A549 (cell line): ENCODE measurements at regions not wholly inside any gene's neighbourhood (a gene's known extent, or its start where the extent isn't known, plus 50 kb on each side); places are given as distances from the start of the nearest gene placed in this dataset.

Source experiments
- ATAC-seq, 2 experiments: fragments of 200-7000 bp in 1 of 2; fragments of >200 bp in 1 of 2; cut with Nextera tagmentation in 1 of 2; cut with Tn5 transposase in 1 of 2; 3 replicates each; pipeline versions ENCODE4 v1.8.0 to v1.9.1; 2018 to 2020; ENCODE audit warnings: mild to moderate bottlenecking in 1 of 2, moderate library complexity in 1 of 2
- CTCF ChIA-PET: fragments of 300-600 bp; sonication (Branson Sonifier 250); formaldehyde crosslinking; extraction: SDS; loops from one replicate; lab custom pipeline; 2021; ENCODE audit warnings: antibody characterized with exemption, inconsistent platforms; lab: Yijun Ruan, JAX
- POLR2A ChIA-PET: fragments of 350-600 bp; formaldehyde crosslinking; extraction: SDS; loops from one replicate; lab custom pipeline; 2021; ENCODE audit warnings: antibody characterized with exemption, inconsistent platforms; lab: Yijun Ruan, JAX
- DNase-seq, 2 experiments: peaks; one replicate each; pipeline versions ENCODE4 v3.0.0 to v3.0.0-alpha.2; 2011 to 2016; ENCODE audit warnings: low read depth in 1 of 2, low spot score in 1 of 2
- FAIRE-seq: peaks from 2 replicates; lab custom pipeline; 2011; peaks lifted over from hg19 to GRCh38; lab: Jason Lieb, UNC
- H3K27ac ChIP-seq, 2 experiments: fragments of >200 bp; sonication (Bioruptor Twin); formaldehyde crosslinking; 3 replicates each; pipeline ENCODE4 v1.5.1; 2016 to 2017
- H3K4me1 ChIP-seq: fragments of >200 bp; sonication (Bioruptor Twin); formaldehyde crosslinking; 3 replicates; pipeline ENCODE4 v1.6.1; 2016
- H3K4me2 ChIP-seq: fragments of >200 bp; sonication (Bioruptor Twin); formaldehyde crosslinking; 3 replicates; pipeline ENCODE4 v1.6.1; 2016
- H3K4me3 ChIP-seq: fragments of >200 bp; sonication (Bioruptor Twin); formaldehyde crosslinking; 3 replicates; pipeline ENCODE4 v1.5.1; 2016
- H3K9me3 ChIP-seq: fragments of >200 bp; sonication (Bioruptor Twin); formaldehyde crosslinking; 3 replicates; pipeline ENCODE4 v1.6.1; 2016
- BHLHE40 ChIP-seq: IDR thresholded peaks from 2 replicates; pipeline ENCODE4 v1.6.1; 2012; ENCODE audit warnings: low read depth, low read length, inconsistent platforms
- CBX8 ChIP-seq: fragments of 200-600 bp; sonication (generic); IDR thresholded peaks from 2 replicates; pipeline ENCODE4 v1.6.1; 2016
- CHD4 ChIP-seq: fragments of 200-600 bp; sonication (generic); IDR thresholded peaks from 2 replicates; pipeline ENCODE4 v1.6.1; 2016; ENCODE audit warnings: antibody characterized with exemption, mild to moderate bottlenecking, borderline replicate concordance
- EHMT2 ChIP-seq: fragments of 200-600 bp; sonication (generic); IDR thresholded peaks from 2 replicates; pipeline ENCODE4 v1.6.1; 2016; ENCODE audit warnings: antibody characterized with exemption, low read depth, mild to moderate bottlenecking, moderate library complexity
- FOSB ChIP-seq: fragments of 250-450 bp; sonication (Bioruptor Pico); IDR thresholded peaks from 2 replicates; pipeline ENCODE4 v1.5.0; 2020; ENCODE audit warnings: mild to moderate bottlenecking, moderate library complexity
- GATA3 ChIP-seq: IDR thresholded peaks from 2 replicates; pipeline ENCODE4 v1.6.1; 2012; ENCODE audit warnings: borderline replicate concordance
- HEYL ChIP-seq: fragments of 250-450 bp; sonication (Bioruptor Pico); IDR thresholded peaks from 2 replicates; pipeline ENCODE4 v1.8.0; 2021; ENCODE audit warnings: mild to moderate bottlenecking, moderate library complexity
- JUN ChIP-seq, 2 experiments: fragments of >200 bp; sonication (Bioruptor Twin); formaldehyde crosslinking; IDR thresholded peaks; 2 replicates in 1 of 2; 3 replicates in 1 of 2; pipeline ENCODE4 v1.6.1; 2016 to 2017
- JUNB ChIP-seq: fragments of >200 bp; sonication (Bioruptor Twin); formaldehyde crosslinking; IDR thresholded peaks from 2 replicates; pipeline ENCODE4 v1.6.1; 2016
- MYC ChIP-seq: IDR thresholded peaks from 2 replicates; pipeline ENCODE4 v1.6.1; 2012; ENCODE audit warnings: mild to moderate bottlenecking, inconsistent platforms, low read length, improper control_type of control experiment, borderline replicate concordance
- RAD21 ChIP-seq, 2 experiments: fragments of >200 bp in 1 of 2; sonication (Bioruptor Twin) in 1 of 2; formaldehyde crosslinking in 1 of 2; IDR thresholded peaks in 1 of 2; conservative IDR thresholded peaks in 1 of 2; 2 replicates in 1 of 2; 3 replicates in 1 of 2; pipeline ENCODE4 v1.6.1; 2012 to 2018; ENCODE audit warnings: inconsistent platforms in 1 of 2
- RFX5 ChIP-seq: fragments of 450-650 bp; IDR thresholded peaks from 2 replicates; pipeline ENCODE4 v1.7.1; 2014; ENCODE audit warnings: antibody characterized with exemption, mild to moderate bottlenecking, moderate library complexity
- TP53 ChIP-seq: fragments of 250-450 bp; sonication (Bioruptor Pico); IDR thresholded peaks from 2 replicates; pipeline ENCODE4 v1.5.0; 2021; ENCODE audit warnings: mild to moderate bottlenecking, moderate library complexity
- ZC3H11A ChIP-seq: fragments of 450-650 bp; IDR thresholded peaks from 2 replicates; pipeline ENCODE4 v1.6.1; 2014; ENCODE audit warnings: antibody characterized with exemption, mild to moderate bottlenecking
- ZFP36 ChIP-seq: fragments of 450-650 bp; IDR thresholded peaks from 2 replicates; pipeline ENCODE4 v1.6.1; 2014; ENCODE audit warnings: borderline replicate concordance; ENCODE audit not compliant: partially characterized antibody
- WGBS: methylation state at CpG from one replicate; pipeline ENCODE4 v1.1.6; 2017; ENCODE audit errors: missing lambda C conversion rate; 5-methylcytosine and 5-hydroxymethylcytosine counted together
- TF ChIP-seq, protein P1 (sequence below): fragments of 200-600 bp; sonication (generic); IDR thresholded peaks from 2 replicates; pipeline ENCODE4 v1.6.1; 2016; ENCODE audit warnings: antibody characterized with exemption, mild to moderate bottlenecking, moderate library complexity
- TF ChIP-seq, protein P2 (sequence below): fragments of 250-450 bp; sonication (Bioruptor Pico); IDR thresholded peaks from 2 replicates; pipeline ENCODE4 v1.5.0; 2021; ENCODE audit warnings: mild to moderate bottlenecking, moderate library complexity, borderline replicate concordance
- TF ChIP-seq, protein P3 (sequence below): fragments of 150-350 bp; IDR thresholded peaks from 2 replicates; pipeline ENCODE4 v1.6.1; 2014; ENCODE audit warnings: low read depth, mild to moderate bottlenecking, low read length
- TF ChIP-seq, protein P4 (sequence below): fragments of >200 bp; sonication (Bioruptor Twin); formaldehyde crosslinking; IDR thresholded peaks from 2 replicates; pipeline ENCODE4 v1.6.1; 2016

DNA sequence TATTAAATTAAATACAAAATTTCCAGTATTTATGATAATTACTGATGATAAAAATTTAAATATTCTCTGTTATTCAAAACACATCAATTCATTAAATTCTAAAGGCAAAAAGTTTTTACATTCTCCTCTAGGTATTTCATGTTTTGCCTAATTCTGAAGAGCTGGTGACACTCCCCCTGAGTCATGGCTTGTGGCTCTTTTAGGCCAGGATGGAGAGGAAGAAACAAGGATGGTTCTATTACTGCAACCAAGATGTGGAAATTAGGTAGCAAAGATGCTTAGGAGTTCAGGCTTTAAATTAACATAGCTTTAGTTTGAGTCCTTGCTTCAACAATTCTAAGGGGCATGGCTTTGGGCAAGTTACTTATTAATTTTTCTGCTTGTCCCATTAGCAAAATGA, 1295.8 kb downstream of the EFNA5 start:
- peaks cover 3% of the 10 kb centered on the region; the same call in 1 of the 3 replicates for H3K9me3 ChIP-seq
- ATAC-seq, result no peak
- CTCF ChIA-PET, result no interaction called here
- no peak for TF ChIP-seq GATA3
- TF ChIP-seq FOSB, result no peak
- TF ChIP-seq JUNB, result no peak
- no peak for TF ChIP-seq JUN (IDR thresholded peaks at IDR 0.05)
- TF ChIP-seq, all 56 proteins: peak for 0
- no peak for FAIRE-seq
- POLR2A ChIA-PET, result no interaction called here
- H3K4me3 ChIP-seq, result no peak overlapping the region
- H3K4me2 ChIP-seq, result no peak overlapping the region
- no peak for DNase-seq
- no peaks in the 10 kb centered on the region for H3K4me1 ChIP-seq
- H3K27ac ChIP-seq, result no peak overlapping the region

DNA sequence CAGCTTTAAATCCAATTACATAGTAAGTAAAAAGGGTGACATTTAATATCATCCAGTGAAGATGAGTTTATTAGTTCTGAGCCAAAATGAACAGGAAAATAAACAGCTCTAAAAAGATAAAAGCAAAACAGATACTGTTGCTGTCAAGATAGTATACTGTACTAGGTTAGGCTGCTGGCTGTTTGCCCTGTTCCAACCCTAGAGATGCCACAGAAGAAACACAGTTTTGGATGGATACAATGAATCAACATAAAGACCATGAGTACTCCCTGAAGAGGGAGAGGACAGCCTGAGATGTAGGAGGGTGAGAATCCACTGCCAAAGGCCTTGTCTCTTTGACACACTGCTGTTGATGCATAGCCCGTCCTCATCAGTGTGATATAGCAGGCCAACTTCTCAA, 1302.7 kb downstream of the EFNA5 start:
- FAIRE-seq (no peak), ATAC-seq (no peak), DNase-seq (no peak)
- H3K4me3 ChIP-seq, result no peak overlapping the region
- TF ChIP-seq CHD4, result no peak
- TF ChIP-seq, protein P1, sequence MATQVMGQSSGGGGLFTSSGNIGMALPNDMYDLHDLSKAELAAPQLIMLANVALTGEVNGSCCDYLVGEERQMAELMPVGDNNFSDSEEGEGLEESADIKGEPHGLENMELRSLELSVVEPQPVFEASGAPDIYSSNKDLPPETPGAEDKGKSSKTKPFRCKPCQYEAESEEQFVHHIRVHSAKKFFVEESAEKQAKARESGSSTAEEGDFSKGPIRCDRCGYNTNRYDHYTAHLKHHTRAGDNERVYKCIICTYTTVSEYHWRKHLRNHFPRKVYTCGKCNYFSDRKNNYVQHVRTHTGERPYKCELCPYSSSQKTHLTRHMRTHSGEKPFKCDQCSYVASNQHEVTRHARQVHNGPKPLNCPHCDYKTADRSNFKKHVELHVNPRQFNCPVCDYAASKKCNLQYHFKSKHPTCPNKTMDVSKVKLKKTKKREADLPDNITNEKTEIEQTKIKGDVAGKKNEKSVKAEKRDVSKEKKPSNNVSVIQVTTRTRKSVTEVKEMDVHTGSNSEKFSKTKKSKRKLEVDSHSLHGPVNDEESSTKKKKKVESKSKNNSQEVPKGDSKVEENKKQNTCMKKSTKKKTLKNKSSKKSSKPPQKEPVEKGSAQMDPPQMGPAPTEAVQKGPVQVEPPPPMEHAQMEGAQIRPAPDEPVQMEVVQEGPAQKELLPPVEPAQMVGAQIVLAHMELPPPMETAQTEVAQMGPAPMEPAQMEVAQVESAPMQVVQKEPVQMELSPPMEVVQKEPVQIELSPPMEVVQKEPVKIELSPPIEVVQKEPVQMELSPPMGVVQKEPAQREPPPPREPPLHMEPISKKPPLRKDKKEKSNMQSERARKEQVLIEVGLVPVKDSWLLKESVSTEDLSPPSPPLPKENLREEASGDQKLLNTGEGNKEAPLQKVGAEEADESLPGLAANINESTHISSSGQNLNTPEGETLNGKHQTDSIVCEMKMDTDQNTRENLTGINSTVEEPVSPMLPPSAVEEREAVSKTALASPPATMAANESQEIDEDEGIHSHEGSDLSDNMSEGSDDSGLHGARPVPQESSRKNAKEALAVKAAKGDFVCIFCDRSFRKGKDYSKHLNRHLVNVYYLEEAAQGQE, result no peak
- TF ChIP-seq RFX5, result no peak
- no peak for TF ChIP-seq RAD21 (conservative IDR thresholded peaks at IDR 0.05 in 1 of 2, IDR thresholded peaks at IDR 0.05 in 1 of 2)
- no peak for TF ChIP-seq MYC
- TF ChIP-seq, protein P2, sequence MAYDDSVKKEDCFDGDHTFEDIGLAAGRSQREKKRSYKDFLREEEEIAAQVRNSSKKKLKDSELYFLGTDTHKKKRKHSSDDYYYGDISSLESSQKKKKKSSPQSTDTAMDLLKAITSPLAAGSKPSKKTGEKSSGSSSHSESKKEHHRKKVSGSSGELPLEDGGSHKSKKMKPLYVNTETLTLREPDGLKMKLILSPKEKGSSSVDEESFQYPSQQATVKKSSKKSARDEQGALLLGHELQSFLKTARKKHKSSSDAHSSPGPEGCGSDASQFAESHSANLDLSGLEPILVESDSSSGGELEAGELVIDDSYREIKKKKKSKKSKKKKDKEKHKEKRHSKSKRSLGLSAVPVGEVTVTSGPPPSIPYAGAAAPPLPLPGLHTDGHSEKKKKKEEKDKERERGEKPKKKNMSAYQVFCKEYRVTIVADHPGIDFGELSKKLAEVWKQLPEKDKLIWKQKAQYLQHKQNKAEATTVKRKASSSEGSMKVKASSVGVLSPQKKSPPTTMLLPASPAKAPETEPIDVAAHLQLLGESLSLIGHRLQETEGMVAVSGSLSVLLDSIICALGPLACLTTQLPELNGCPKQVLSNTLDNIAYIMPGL (CRISPR knock-in tag), result no peak
- TF ChIP-seq, protein P3, sequence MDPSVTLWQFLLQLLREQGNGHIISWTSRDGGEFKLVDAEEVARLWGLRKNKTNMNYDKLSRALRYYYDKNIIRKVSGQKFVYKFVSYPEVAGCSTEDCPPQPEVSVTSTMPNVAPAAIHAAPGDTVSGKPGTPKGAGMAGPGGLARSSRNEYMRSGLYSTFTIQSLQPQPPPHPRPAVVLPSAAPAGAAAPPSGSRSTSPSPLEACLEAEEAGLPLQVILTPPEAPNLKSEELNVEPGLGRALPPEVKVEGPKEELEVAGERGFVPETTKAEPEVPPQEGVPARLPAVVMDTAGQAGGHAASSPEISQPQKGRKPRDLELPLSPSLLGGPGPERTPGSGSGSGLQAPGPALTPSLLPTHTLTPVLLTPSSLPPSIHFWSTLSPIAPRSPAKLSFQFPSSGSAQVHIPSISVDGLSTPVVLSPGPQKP, result no peak
- no peak for TF ChIP-seq HEYL (CRISPR knock-in tag)
- TF ChIP-seq ZFP36, result no peak
- no peak for TF ChIP-seq TP53 (CRISPR knock-in tag)
- TF ChIP-seq BHLHE40, result no peak
- TF ChIP-seq ZC3H11A, result no peak
- TF ChIP-seq, protein P4, sequence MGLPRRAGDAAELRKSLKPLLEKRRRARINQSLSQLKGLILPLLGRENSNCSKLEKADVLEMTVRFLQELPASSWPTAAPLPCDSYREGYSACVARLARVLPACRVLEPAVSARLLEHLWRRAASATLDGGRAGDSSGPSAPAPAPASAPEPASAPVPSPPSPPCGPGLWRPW, result no peak
- no peak for TF ChIP-seq EHMT2
- no peak for TF ChIP-seq CBX8
- WGBS, result 31% methylated on average over 1 of the region's 1 CpG
- ChIA-PET CTCF (no interaction called here), POLR2A (no interaction called here)
- H3K9me3 ChIP-seq, result peaks cover 4% of the 10 kb centered on the region; the same call in 1 of the 3 replicates
- no peak overlapping the region for H3K4me2 ChIP-seq
- no peaks in the 10 kb centered on the region for H3K4me1 ChIP-seq
- H3K27ac ChIP-seq, result no peak overlapping the region
